ENCODE measurements at regions not wholly inside any gene's neighbourhood (a gene's known extent, or its start where the extent isn't known, plus 50 kb on each side); places are given as distances from the start of the nearest gene placed in this dataset.

DNA sequence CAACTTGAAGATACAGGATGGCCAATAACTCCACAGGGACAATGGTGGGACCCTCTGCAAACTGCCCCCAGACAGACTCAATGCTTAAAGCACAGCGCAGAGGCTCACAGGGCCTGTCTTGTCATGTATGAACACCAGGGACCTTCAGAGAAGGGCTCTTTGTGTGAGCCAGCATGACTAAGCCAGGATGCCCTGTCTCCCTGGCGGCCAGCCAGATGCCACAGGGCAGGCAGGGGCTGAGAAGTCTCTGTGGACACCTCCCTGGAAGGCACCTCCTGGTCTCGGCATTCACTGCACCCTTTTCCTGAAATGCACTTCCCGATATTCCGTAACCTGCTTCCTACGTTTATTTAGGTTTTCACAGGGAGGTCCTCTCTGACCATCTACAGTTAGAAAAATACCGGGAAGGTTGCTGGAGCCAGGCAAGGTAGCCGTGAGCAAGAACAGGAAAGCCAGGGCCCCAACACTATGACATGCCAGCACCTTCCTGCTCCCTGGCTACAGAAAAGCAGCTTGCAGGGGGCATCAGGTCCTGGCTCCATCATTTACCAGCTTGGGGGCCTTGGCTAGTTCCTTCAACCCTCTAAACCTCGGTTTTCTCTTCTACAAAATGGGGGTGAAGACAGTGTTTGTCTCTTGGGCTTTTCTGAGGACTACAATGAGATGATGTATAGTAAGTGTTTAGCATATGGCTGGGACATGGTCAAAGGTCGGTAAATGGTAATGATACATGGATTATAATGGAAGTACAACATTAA, 65.0 kb downstream of the PITPNM2 start:
- DNase-seq (ENCODE audit: low spot score) = no peak
- TF ChIP-seq CTCF (IDR thresholded peaks at IDR 0.05; ENCODE audit: extremely low read depth, missing control alignments) = no peak

DNA sequence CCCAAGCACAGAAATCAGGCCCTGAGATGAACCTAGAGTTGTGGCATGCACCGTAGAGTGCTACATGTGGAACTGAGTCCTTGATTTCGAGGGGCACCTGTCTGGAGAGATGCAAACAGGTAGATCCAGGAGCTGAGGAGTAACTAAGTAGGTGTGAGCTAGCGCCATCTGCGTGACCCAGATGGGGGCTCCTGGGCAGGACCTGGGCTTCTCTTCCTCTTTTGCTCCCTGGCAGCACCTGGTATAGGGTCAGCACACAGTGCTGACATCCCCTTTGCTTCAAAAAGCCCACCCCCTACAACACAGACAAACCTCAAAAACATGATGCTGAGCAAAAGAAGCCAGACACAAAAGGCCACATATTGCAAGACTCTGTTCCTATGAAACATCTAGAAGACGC, 65.8 kb downstream of the PITPNM2 start:
- no peak for DNase-seq (ENCODE audit: low spot score)
- no peak for TF ChIP-seq CTCF (IDR thresholded peaks at IDR 0.05; ENCODE audit: extremely low read depth, missing control alignments)

DNA sequence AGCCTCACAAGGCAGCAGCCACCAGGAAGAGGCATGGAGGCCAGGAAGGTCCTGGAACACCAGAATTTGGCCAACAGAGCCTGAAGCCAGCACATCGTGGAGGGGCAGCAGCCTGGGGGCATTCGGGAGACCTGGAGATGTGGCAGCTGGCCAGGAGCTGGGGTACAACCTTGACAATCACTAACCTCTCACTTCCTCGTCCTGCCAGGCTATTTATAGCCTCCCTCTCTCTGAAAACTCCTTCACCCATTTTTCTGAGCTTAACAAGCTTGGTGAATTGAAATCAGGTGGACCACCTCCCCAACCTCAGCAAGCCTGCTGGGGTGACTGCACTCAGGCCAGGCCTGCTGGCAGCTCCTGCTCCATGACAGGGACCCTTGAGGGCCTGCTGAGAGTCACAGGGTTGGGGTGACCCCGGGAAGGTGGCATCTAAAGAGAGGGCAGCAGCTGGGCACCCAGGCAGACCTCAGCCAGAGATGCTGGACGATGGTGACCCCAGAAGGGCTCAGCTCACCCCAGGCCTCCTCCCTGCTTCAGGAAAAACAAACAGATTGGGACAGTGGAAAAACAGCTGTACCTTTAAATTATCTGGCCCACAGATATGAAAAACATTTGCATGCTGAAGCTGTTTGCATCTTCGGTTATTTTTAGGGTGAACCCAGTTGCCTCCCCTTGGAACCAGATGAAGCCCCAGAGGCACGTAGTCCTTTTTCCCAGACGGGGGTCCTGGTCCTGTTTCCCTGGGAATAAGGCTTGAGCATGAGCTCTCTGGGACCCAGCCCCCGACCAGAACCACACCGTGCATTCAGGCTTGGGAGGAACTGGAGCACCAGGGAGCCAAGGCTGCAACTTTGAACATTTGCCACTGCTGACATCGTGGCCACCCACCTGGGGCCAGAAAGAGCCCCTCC, 67.0 kb downstream of the PITPNM2 start:
- TF ChIP-seq CTCF (IDR thresholded peaks at IDR 0.05; ENCODE audit: extremely low read depth, missing control alignments) = no peak
- peak; percentile 40 for DNase-seq (ENCODE audit: low spot score)

DNA sequence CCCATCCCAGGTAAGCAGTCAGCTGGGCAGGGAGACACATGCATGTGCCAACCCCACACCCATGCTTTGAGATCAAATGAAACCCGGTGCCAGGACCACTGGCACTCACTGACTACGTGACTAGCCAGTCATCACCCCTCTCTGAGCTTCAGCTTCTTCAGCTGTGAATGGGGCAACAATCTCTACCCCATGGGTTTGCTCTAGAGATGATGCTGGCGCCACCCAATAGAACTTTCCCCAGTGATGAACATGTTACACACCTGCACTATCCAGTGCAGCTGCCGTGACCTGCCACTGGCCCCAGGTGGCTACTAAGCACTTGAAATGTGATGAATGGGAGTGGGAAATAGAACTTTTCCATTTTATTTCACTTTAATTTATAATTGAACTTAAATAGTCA, 70.3 kb downstream of the PITPNM2 start:
- no peak for DNase-seq (ENCODE audit: low spot score)
- TF ChIP-seq CTCF (IDR thresholded peaks at IDR 0.05; ENCODE audit: extremely low read depth, missing control alignments) = no peak

DNA sequence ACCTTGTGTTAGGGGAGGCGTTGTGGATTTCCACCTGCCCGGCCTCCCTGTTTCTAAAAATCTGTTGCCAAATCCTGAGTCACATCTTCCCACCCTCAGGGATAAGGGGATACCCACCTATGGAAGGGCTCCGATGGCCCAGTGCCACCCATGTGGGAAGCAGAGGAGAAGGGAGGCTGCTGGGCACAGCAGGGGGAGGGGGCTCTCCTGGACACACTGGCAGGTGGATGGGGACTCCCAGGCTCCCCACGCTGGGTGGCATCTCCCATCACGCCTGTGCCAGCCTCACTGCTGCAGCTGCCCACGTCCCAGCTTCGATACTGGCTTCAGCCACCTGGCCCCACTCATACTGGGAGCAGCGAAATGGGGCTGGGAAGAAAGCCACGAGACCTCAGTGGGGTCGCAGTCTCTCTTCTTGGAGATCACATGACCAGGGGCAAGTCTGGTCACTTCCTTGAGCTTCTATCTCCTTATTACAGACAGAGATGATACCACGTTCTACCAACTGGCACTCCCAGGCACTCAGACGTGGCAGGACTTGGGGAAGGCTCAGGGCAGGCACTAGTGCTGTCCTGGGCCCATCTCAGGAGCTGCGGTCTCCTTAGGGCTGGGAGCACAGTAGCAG, 72.2 kb downstream of the PITPNM2 start:
- TF ChIP-seq CTCF (IDR thresholded peaks at IDR 0.05; ENCODE audit: extremely low read depth, missing control alignments) = no peak
- no peak for DNase-seq (ENCODE audit: low spot score)

DNA sequence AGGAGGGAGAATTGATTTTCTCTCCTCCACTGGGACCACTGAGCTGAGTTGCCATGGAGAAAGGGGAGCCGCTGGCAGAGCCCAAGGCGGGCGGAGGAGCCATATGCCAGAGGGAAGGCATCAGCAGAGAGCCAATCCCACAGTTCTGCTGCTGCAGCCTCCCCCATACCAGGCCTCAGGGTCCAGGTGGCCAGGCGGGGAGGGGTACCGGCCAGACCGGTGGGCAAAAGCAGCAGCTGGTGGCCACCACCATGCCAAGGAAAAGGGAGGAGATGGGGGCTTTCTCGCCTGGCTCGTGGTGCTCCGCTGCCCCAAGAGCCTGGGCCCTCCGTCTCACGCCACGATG, 72.8 kb downstream of the PITPNM2 start:
- no peak for TF ChIP-seq CTCF (IDR thresholded peaks at IDR 0.05; ENCODE audit: extremely low read depth, missing control alignments)
- no peak for DNase-seq (ENCODE audit: low spot score)

All from GM20000 (cell line).